Activated T-cell treated with anti-CD3 and anti-CD28 coated beads, Interleukin-2, amount 50 U/mL, for 72 hours (primary cell): ENCODE measurements at regions not wholly inside any gene's neighbourhood (a gene's known extent, or its start where the extent isn't known, plus 50 kb on each side); places are given as distances from the start of the nearest gene placed in this dataset.

Experiments used
- ATAC-seq, 2 donors: fragments of 150-1000 bp; cut with Tn5 transposase; replicated peaks in 1 of 2; 2 replicates each; pipeline ENCODE4 v1.10.0; 2021; ENCODE audit warnings: moderate library complexity in 2 of 2, mild to moderate bottlenecking in 1 of 2
- DNase-seq, 2 donors: peaks; one replicate each; pipeline ENCODE4 v3.0.0; 2021 to 2022; ENCODE audit warnings: mixed read lengths in 1 of 2
- H3K27ac Mint-ChIP-seq: one replicate; pipeline ENCODE4 v1.8.0; 2022; ENCODE audit warnings: mild to moderate bottlenecking, moderate library complexity, mixed read lengths
- H3K27me3 Mint-ChIP-seq: one replicate; pipeline ENCODE4 v1.8.0; 2022; ENCODE audit warnings: low read depth, mixed read lengths
- H3K36me3 Mint-ChIP-seq, 2 donors: one replicate each; pipeline ENCODE4 v1.8.0; 2022; ENCODE audit warnings: mixed read lengths in 2 of 2, mild to moderate bottlenecking in 1 of 2; ENCODE audit not compliant: insufficient read depth in 2 of 2
- H3K4me1 Mint-ChIP-seq: one replicate; pipeline ENCODE4 v1.8.0; 2022; ENCODE audit warnings: low read depth, mixed read lengths
- H3K4me3 Mint-ChIP-seq, 2 donors: one replicate each; pipeline ENCODE4 v1.8.0; 2022; ENCODE audit warnings: mild to moderate bottlenecking in 2 of 2, mixed read lengths in 2 of 2, moderate library complexity in 2 of 2
- H3K9me3 Mint-ChIP-seq, 2 donors: one replicate each; pipeline ENCODE4 v1.8.0; 2022; ENCODE audit warnings: mixed read lengths in 2 of 2

GRCh38 chr19:31908080-31908479, 437.3 kb upstream of the ZNF507 start:
- Mint-ChIP-seq H3K27me3 (no peaks in the 10 kb centered on the region), H3K36me3 (no peaks in the 10 kb centered on the region), H3K4me1 (no peaks in the 10 kb centered on the region), H3K9me3 (peaks cover 0 to 5% of the 10 kb centered on the region in 2 donors), H3K4me3 (no peak overlapping the region), H3K27ac (no peak overlapping the region)
- DNase-seq (no peak), ATAC-seq (no peak)

- Mint-ChIP-seq H3K36me3 (no peaks in the 10 kb centered on the region), H3K27me3 (no peaks in the 10 kb centered on the region), H3K9me3 (peaks cover 0 to 5% of the 10 kb centered on the region in 2 donors), H3K4me1 (no peaks in the 10 kb centered on the region), H3K27ac (no peak overlapping the region), H3K4me3 (no peak overlapping the region)
- no peak for DNase-seq
- no peak for ATAC-seq
Measured at GRCh38 chr19:31908496-31909225, 436.7 kb upstream of the ZNF507 start.

GRCh38 chr19:31910224-31910623, 435.2 kb upstream of the ZNF507 start:
- Mint-ChIP-seq H3K27me3 (no peaks in the 10 kb centered on the region), H3K4me3 (no peak overlapping the region), H3K36me3 (no peaks in the 10 kb centered on the region), H3K27ac (no peak overlapping the region), H3K9me3 (peaks cover 0 to 4% of the 10 kb centered on the region in 2 donors), H3K4me1 (no peaks in the 10 kb centered on the region)
- ATAC-seq (no peak), DNase-seq (no peak)

GRCh38 chr19:31911577-31911976, 433.8 kb upstream of the ZNF507 start:
- H3K4me3 Mint-ChIP-seq, result no peak overlapping the region
- no peak overlapping the region for H3K27ac Mint-ChIP-seq
- H3K36me3 Mint-ChIP-seq, result no peaks in the 10 kb centered on the region
- ATAC-seq, result no peak
- no peaks in the 10 kb centered on the region for H3K4me1 Mint-ChIP-seq
- no peaks in the 10 kb centered on the region for H3K27me3 Mint-ChIP-seq
- DNase-seq, result no peak
- peaks cover 0 to 4% of the 10 kb centered on the region in 2 donors for H3K9me3 Mint-ChIP-seq

GRCh38 chr19:31913103-31913661, 432.2 kb upstream of the ZNF507 start:
- no peaks in the 10 kb centered on the region for H3K36me3 Mint-ChIP-seq
- DNase-seq (no peak), ATAC-seq (no peak)
- no peaks in the 10 kb centered on the region for H3K4me1 Mint-ChIP-seq
- peaks cover 0 to 4% of the 10 kb centered on the region in 2 donors for H3K9me3 Mint-ChIP-seq
- no peak overlapping the region for H3K4me3 Mint-ChIP-seq
- no peak overlapping the region for H3K27ac Mint-ChIP-seq
- H3K27me3 Mint-ChIP-seq, result no peaks in the 10 kb centered on the region

- H3K36me3 Mint-ChIP-seq, result no peaks in the 10 kb centered on the region
- ATAC-seq, result no peak
- H3K27ac Mint-ChIP-seq, result no peak overlapping the region
- H3K4me3 Mint-ChIP-seq, result no peak overlapping the region
- H3K4me1 Mint-ChIP-seq, result no peaks in the 10 kb centered on the region
- H3K9me3 Mint-ChIP-seq, result peaks cover 1 to 2% of the 10 kb centered on the region in 2 donors
- H3K27me3 Mint-ChIP-seq, result no peaks in the 10 kb centered on the region
- no peak for DNase-seq
Measured at GRCh38 chr19:31930401-31930800, 415.0 kb upstream of the ZNF507 start.

- DNase-seq (no peak), ATAC-seq (no peak)
- Mint-ChIP-seq H3K27ac (no peak overlapping the region), H3K36me3 (peaks cover 0 to 2% of the 10 kb centered on the region in 2 donors), H3K9me3 (peaks cover 2 to 8% of the 10 kb centered on the region in 2 donors), H3K4me3 (no peak overlapping the region), H3K4me1 (no peaks in the 10 kb centered on the region), H3K27me3 (no peaks in the 10 kb centered on the region)
Measured at GRCh38 chr19:31937983-31938382, 407.4 kb upstream of the ZNF507 start.

GRCh38 chr19:31938675-31939074, 406.7 kb upstream of the ZNF507 start:
- DNase-seq (no peak), ATAC-seq (no peak)
- Mint-ChIP-seq H3K4me3 (no peak overlapping the region), H3K27me3 (no peaks in the 10 kb centered on the region), H3K9me3 (peaks cover 2 to 8% of the 10 kb centered on the region in 2 donors), H3K36me3 (peaks cover 0 to 2% of the 10 kb centered on the region in 2 donors), H3K27ac (no peak overlapping the region), H3K4me1 (no peaks in the 10 kb centered on the region)

- Mint-ChIP-seq H3K27ac (no peak overlapping the region), H3K36me3 (peaks cover 0 to 2% of the 10 kb centered on the region in 2 donors), H3K27me3 (no peaks in the 10 kb centered on the region), H3K9me3 (peaks cover 2 to 8% of the 10 kb centered on the region in 2 donors), H3K4me3 (no peak overlapping the region), H3K4me1 (no peaks in the 10 kb centered on the region)
- no peak for DNase-seq
- ATAC-seq, result no peak
Measured at GRCh38 chr19:31940396-31940795, 405.0 kb upstream of the ZNF507 start.

GRCh38 chr19:31943191-31943661, 402.2 kb upstream of the ZNF507 start:
- Mint-ChIP-seq H3K9me3 (peaks cover 0 to 1% of the 10 kb centered on the region in 2 donors), H3K4me3 (no peak overlapping the region), H3K27me3 (no peaks in the 10 kb centered on the region), H3K4me1 (no peaks in the 10 kb centered on the region), H3K36me3 (no peaks in the 10 kb centered on the region), H3K27ac (no peak overlapping the region)
- DNase-seq (no peak), ATAC-seq (no peak)

- no peaks in the 10 kb centered on the region for H3K36me3 Mint-ChIP-seq
- H3K27ac Mint-ChIP-seq, result no peak overlapping the region
- H3K4me3 Mint-ChIP-seq, result no peak overlapping the region
- DNase-seq (no peak), ATAC-seq (no peak)
- H3K27me3 Mint-ChIP-seq, result no peaks in the 10 kb centered on the region
- H3K4me1 Mint-ChIP-seq, result no peaks in the 10 kb centered on the region
- H3K9me3 Mint-ChIP-seq, result peaks cover 0 to 1% of the 10 kb centered on the region in 2 donors
Measured at GRCh38 chr19:31943778-31944177, 401.6 kb upstream of the ZNF507 start.

GRCh38 chr19:31944326-31944725, 401.1 kb upstream of the ZNF507 start:
- ATAC-seq (no peak), DNase-seq (no peak)
- Mint-ChIP-seq H3K27me3 (no peaks in the 10 kb centered on the region), H3K36me3 (no peaks in the 10 kb centered on the region), H3K27ac (no peak overlapping the region), H3K9me3 (peaks cover 0 to 1% of the 10 kb centered on the region in 2 donors), H3K4me1 (no peaks in the 10 kb centered on the region), H3K4me3 (no peak overlapping the region)

- H3K4me1 Mint-ChIP-seq, result no peaks in the 10 kb centered on the region
- H3K9me3 Mint-ChIP-seq, result no peaks in the 10 kb centered on the region
- H3K4me3 Mint-ChIP-seq, result no peak overlapping the region
- ATAC-seq (no peak), DNase-seq (no peak)
- H3K36me3 Mint-ChIP-seq, result no peaks in the 10 kb centered on the region
- H3K27ac Mint-ChIP-seq, result no peak overlapping the region
- H3K27me3 Mint-ChIP-seq, result no peaks in the 10 kb centered on the region
Measured at GRCh38 chr19:31946491-31946890, 398.9 kb upstream of the ZNF507 start.
